Heart left ventricle (tissue), 16 donors: ENCODE measurements at regions not wholly inside any gene's neighbourhood (a gene's known extent, or its start where the extent isn't known, plus 50 kb on each side); places are given as distances from the start of the nearest gene placed in this dataset.

Experiments
- ATAC-seq, 4 donors: fragments of 200-7000 bp; cut with Tn5 transposase; one replicate each; pipeline ENCODE4 v1.9.1; 2020 to 2022; ENCODE audit warnings: moderate library complexity in 4 of 4, mild to moderate bottlenecking in 3 of 4, moderate number of reproducible peaks in 1 of 4
- DNase-seq, 5 donors: peaks; one replicate each; pipeline ENCODE4 v3.0.0-alpha.2; 2020
- H3K27ac ChIP-seq, 12 donors: fragments of 200-600 bp; sonication (generic) in 4 of 12; one replicate each; pipeline versions ENCODE4 v1.5.0 to v1.8.0; 2016 to 2022; ENCODE audit warnings: mild to moderate bottlenecking in 2 of 12
- H3K27me3 ChIP-seq, 9 donors: fragments of 200-600 bp; sonication (generic) in 2 of 9; one replicate each; pipeline versions ENCODE4 v1.5.1 to v1.8.0; 2016 to 2022; ENCODE audit warnings: mild to moderate bottlenecking in 3 of 9
- H3K36me3 ChIP-seq, 9 donors: fragments of 200-600 bp; sonication (generic) in 2 of 9; one replicate each; pipeline versions ENCODE4 v1.5.0 to v1.8.0; 2018 to 2022; ENCODE audit warnings: mild to moderate bottlenecking in 2 of 9
- H3K4me1 ChIP-seq, 12 donors: fragments of 200-600 bp; sonication (generic) in 4 of 12; one replicate each; pipeline versions ENCODE4 v1.5.0 to v1.8.0; 2016 to 2022; ENCODE audit warnings: mild to moderate bottlenecking in 3 of 12
- H3K4me3 ChIP-seq, 12 donors: fragments of 200-600 bp; sonication (generic) in 4 of 12; one replicate each; pipeline versions ENCODE4 v1.5.0 to v1.8.0; 2017 to 2022; ENCODE audit warnings: mild to moderate bottlenecking in 9 of 12, moderate library complexity in 4 of 12
- H3K9me3 ChIP-seq, 12 donors: fragments of 200-600 bp; sonication (generic) in 4 of 12; one replicate each; pipeline versions ENCODE4 v1.5.0 to v1.8.0; 2016 to 2022; ENCODE audit warnings: mild to moderate bottlenecking in 1 of 12
- POLR2A ChIP-seq, 2 donors: fragments of 450-650 bp; IDR thresholded peaks; one replicate each; pipeline ENCODE4 v1.6.1; 2017; ENCODE audit warnings: antibody characterized with exemption in 2 of 2, mild to moderate bottlenecking in 2 of 2, moderate library complexity in 2 of 2
- WGBS, 4 donors: extraction: QIAGEN DNeasy Blood & Tissue Kit in 2 of 4; methylation state at CpG; one replicate each; pipeline versions ENCODE4 v1.1.5 to v1.1.7; 2013 to 2018; 5-methylcytosine and 5-hydroxymethylcytosine counted together
- intact Hi-C, 10 donors: fragments of 100-400 bp; cut with DNase I; formaldehyde crosslinking; loops; one replicate each; pipeline versions ENCODE4 v1.11.1 to v1.14.2; 2022
- TF ChIP-seq, protein P1 (sequence below), 12 donors: fragments of 200-600 bp; sonication (generic) in 4 of 12; IDR thresholded peaks; one replicate each; pipeline versions ENCODE4 v1.5.0 to v1.8.0; 2018 to 2022; ENCODE audit warnings: antibody characterized with exemption in 12 of 12, mild to moderate bottlenecking in 5 of 12
- donor health status: ischemic (EF 13 %, LVEDD 7.1; RV severe dilation, severe dysfunction).
- donor health status: healthy with polysubstance abuse.
- donor health status: DM: no; HTN: yes; CAD: no.
- donor health status: DM: no; HTN: no; CAD: no.
- donor health status: ischemic (EF 25% LVEDD 6.9; RV normal size, moderate dysfunction).
- donor health status: ischemic (EF 25% LVEDD 5.7; RV mildly dilated, moderate dysfunction).
- donor health status: healthy.
- donor health status: DM: yes; HTN: yes; CAD: no.
- donor health status: ischemic (EF 35%, LVEDD 5.7; RV mildly dilated, moderate dysfunction).
- donor health status: nonischemic (EF 11% LVEDD 7.7; RV severe dilation, severe dysfunction).
- donor health status: DM: yes; HTN: yes; CAD: no.
- donor health status: PGD.
- donor health status: ischemic (EF 29% LVEDD 5.4; RV normal size, mild dysfunction).
- donor health status: nonischemic (EF 23%, LVEDD 6.1; RV moderate dilation, normal function).

DNA sequence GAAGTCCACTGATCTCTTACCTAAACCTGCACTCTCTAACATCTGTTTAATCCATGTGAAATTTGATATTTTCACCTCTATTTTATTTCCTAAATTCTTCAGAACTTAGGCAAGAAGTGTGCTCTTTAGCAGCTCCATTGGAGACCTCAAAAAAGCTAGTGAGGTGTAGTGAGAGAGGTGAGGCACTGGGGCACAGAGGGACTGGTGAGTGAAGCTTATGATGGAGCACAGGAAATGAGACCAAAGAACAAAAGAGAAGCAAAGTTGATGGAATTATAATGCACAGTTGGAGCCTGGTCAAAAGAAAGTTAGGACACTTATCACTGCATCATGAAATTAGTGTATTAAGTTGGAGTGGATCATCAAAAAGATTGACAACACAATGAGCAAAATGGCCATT is 1050.7 kb upstream of the NRXN1 start:
- TF ChIP-seq, protein P1, sequence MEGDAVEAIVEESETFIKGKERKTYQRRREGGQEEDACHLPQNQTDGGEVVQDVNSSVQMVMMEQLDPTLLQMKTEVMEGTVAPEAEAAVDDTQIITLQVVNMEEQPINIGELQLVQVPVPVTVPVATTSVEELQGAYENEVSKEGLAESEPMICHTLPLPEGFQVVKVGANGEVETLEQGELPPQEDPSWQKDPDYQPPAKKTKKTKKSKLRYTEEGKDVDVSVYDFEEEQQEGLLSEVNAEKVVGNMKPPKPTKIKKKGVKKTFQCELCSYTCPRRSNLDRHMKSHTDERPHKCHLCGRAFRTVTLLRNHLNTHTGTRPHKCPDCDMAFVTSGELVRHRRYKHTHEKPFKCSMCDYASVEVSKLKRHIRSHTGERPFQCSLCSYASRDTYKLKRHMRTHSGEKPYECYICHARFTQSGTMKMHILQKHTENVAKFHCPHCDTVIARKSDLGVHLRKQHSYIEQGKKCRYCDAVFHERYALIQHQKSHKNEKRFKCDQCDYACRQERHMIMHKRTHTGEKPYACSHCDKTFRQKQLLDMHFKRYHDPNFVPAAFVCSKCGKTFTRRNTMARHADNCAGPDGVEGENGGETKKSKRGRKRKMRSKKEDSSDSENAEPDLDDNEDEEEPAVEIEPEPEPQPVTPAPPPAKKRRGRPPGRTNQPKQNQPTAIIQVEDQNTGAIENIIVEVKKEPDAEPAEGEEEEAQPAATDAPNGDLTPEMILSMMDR (IDR thresholded peaks at IDR 0.05): no peak
- no peak for TF ChIP-seq POLR2A (IDR thresholded peaks at IDR 0.05)
- intact Hi-C loops: no loop called here
- Histone ChIP-seq H3K4me1 (no peaks in the 10 kb centered on the region), H3K27me3 (no peaks in the 10 kb centered on the region), H3K36me3 (no peaks in the 10 kb centered on the region), H3K27ac (no peak overlapping the region), H3K4me3 (no peak overlapping the region), H3K9me3 (no peaks in the 10 kb centered on the region)
- DNase-seq (no peak), ATAC-seq (no peak)

DNA sequence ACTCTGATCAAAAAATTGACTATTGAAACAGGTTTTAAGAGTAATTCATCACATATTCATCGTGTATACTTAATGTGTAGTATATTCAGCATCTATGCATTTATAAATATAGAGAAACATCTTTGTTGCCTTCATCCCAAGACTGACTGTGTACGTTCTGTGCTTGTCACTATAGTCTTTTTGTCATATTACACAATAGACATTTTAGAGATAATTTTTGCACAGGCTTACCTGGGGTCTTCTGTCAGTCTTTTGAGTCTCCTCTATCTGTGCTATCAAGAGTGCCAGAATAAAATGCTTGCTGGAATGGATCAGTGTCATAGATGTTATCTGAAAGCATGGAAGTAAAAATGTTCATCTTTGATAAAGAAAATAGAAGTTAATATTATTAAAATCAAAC is 1047.7 kb upstream of the NRXN1 start:
- no peaks in the 10 kb centered on the region for H3K27me3 ChIP-seq
- H3K4me3 ChIP-seq: no peak overlapping the region
- no peaks in the 10 kb centered on the region for H3K4me1 ChIP-seq
- H3K9me3 ChIP-seq: no peaks in the 10 kb centered on the region
- no peak overlapping the region for H3K27ac ChIP-seq
- no peak for DNase-seq
- H3K36me3 ChIP-seq: no peaks in the 10 kb centered on the region
- ATAC-seq: no peak
- TF ChIP-seq POLR2A (IDR thresholded peaks at IDR 0.05): no peak
- TF ChIP-seq, protein P1 (IDR thresholded peaks at IDR 0.05): no peak
- WGBS, 4 donors: 74 to 80% (median 80%) methylated on average over 2 of the region's 2 CpGs
- intact Hi-C loops: no loop called here

DNA sequence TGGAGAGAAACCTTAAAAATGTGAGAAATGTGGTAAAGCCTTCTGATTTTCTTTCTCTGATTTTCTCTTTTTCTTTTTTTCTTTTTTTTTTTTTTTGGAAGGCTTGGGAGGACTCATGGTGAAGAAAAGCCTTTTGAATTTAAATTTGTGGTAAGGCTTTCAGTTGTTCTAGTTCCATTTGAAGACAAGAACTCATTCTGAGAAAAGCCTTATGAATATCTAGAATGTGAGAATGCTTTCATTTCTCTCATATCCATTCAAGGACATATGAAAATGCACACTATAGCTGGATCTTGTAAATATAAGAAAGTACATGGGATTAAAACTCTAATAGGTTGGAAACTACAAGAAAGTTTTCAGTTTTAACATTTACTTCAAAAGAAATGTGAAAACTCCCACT is 1045.2 kb upstream of the NRXN1 start:
- intact Hi-C loops: no loop called here
- Histone ChIP-seq H3K27ac (no peak overlapping the region), H3K4me3 (no peak overlapping the region), H3K9me3 (no peaks in the 10 kb centered on the region), H3K27me3 (no peaks in the 10 kb centered on the region), H3K36me3 (no peaks in the 10 kb centered on the region), H3K4me1 (no peaks in the 10 kb centered on the region)
- no peak for TF ChIP-seq POLR2A (IDR thresholded peaks at IDR 0.05)
- TF ChIP-seq, protein P1 (IDR thresholded peaks at IDR 0.05): no peak
- DNase-seq (no peak), ATAC-seq (no peak)

DNA sequence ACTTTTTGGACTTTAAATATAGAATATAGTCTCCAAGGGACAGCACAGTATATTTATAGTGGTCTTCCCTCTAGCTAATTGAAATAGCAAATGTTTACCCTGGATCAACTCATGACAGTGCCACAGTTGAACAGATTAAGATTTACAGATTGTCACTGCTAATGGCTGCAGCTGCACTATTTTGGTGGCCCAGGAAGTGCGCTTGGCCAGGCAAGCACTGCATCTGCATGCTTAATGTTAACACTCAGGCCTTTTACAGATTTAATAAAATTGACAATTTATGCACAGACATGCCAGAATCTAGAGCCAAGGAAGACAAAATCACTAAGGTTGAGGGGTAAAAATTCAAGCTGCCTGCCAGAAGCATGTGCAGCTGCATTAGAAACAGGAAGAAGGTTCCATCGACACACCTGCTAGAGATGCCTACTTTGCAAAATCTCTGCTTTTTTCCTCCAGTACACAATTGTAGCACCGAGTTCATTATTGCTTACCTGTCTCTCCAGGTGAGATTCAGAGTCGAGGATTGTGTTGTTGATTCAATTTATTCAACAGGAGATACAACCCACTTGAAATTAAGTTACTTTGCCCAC is 1042.3 kb upstream of the NRXN1 start:
- H3K27ac ChIP-seq: no peak overlapping the region
- TF ChIP-seq, protein P1 (IDR thresholded peaks at IDR 0.05): no peak
- TF ChIP-seq POLR2A (IDR thresholded peaks at IDR 0.05): no peak
- DNase-seq (no peak), ATAC-seq (no peak)
- WGBS, 4 donors: 75 to 83% (median 80%) methylated on average over 4 of the region's 4 CpGs
- H3K4me3 ChIP-seq: no peak overlapping the region
- no peaks in the 10 kb centered on the region for H3K9me3 ChIP-seq
- H3K4me1 ChIP-seq: no peaks in the 10 kb centered on the region
- H3K36me3 ChIP-seq: no peaks in the 10 kb centered on the region
- intact Hi-C loops: no loop called here
- no peaks in the 10 kb centered on the region for H3K27me3 ChIP-seq
